Transverse colon (tissue), 4 donors: ENCODE measurements at regions not wholly inside any gene's neighbourhood (a gene's known extent, or its start where the extent isn't known, plus 50 kb on each side); places are given as distances from the start of the nearest gene placed in this dataset.

ENCODE experiments used
- POLR2AphosphoS5 ChIP-seq, 3 donors: sonication (generic); formaldehyde crosslinking; IDR thresholded peaks; one replicate each; pipeline ENCODE4 v1.6.1; 2016; ENCODE audit warnings: antibody characterized with exemption in 3 of 3
- TF ChIP-seq, protein P1 (sequence below), 5 experiments: fragments of 200-600 bp in 3 of 5; fragments of 450-650 bp in 2 of 5; sonication (generic) in 3 of 5; IDR thresholded peaks; 1 replicate in 2 of 5; 2 replicates in 3 of 5; pipeline ENCODE4 v1.5.1; 2016 to 2017; ENCODE audit warnings: antibody characterized with exemption in 5 of 5, inconsistent platforms in 3 of 5, mild to moderate bottlenecking in 2 of 5, moderate library complexity in 1 of 5

DNA sequence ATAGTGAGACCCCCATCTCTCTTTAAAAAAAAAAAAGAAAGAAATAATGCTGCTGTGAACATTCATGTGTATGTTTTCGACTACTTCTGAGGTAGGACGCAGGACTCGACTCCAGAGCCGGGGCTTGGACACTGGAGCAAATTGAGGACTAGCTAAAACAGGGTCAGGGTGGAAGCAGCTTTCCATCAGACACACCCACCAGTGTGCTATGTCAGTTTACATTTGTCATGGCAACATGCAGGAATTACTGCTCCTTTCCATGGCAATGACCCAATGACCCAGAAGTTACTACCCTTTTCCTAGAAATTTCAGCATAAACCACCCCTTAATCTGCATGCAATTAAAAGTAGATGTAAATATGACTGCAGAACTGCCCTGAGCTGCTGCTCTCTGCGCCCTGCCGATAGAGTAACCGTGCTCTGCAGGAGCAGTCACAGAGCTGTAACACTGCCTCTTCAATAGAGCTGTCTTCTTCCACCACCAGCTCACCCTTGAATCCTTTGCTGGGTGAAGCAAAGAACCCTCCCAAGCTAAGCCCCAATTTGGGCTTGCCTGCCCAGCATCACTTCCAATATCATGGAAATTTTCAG is 61.6 kb upstream of the ZNF599 start:
- TF ChIP-seq, protein P1, sequence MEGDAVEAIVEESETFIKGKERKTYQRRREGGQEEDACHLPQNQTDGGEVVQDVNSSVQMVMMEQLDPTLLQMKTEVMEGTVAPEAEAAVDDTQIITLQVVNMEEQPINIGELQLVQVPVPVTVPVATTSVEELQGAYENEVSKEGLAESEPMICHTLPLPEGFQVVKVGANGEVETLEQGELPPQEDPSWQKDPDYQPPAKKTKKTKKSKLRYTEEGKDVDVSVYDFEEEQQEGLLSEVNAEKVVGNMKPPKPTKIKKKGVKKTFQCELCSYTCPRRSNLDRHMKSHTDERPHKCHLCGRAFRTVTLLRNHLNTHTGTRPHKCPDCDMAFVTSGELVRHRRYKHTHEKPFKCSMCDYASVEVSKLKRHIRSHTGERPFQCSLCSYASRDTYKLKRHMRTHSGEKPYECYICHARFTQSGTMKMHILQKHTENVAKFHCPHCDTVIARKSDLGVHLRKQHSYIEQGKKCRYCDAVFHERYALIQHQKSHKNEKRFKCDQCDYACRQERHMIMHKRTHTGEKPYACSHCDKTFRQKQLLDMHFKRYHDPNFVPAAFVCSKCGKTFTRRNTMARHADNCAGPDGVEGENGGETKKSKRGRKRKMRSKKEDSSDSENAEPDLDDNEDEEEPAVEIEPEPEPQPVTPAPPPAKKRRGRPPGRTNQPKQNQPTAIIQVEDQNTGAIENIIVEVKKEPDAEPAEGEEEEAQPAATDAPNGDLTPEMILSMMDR (IDR thresholded peaks at IDR 0.05), result no peak
- no peak for TF ChIP-seq POLR2AphosphoS5 (IDR thresholded peaks at IDR 0.05)
